K562 (cell line): ENCODE measurements at regions not wholly inside any gene's neighbourhood (a gene's known extent, or its start where the extent isn't known, plus 50 kb on each side); places are given as distances from the start of the nearest gene placed in this dataset.
"Not testable (repeated sequence)": the region's sequence is repeated elsewhere in the genome, so short reads cannot be mapped to it uniquely, and the experiment has no call there.

ENCODE experiments used
- ATAC-seq: fragments of 200-7000 bp; cut with Tn5 transposase; 3 replicates; pipeline ENCODE4 v1.9.1; 2020; ENCODE audit warnings: moderate library complexity
- BruUV-seq: library from RNA; stranded (reverse); fragments of 400-500 nt; replicated peaks from 2 replicates; lab custom pipeline; 2021; lab: Mats Ljungman, UMichigan
- CTCF ChIA-PET: fragments of 300-600 bp; formaldehyde crosslinking; extraction: SDS; loops from one replicate; lab custom pipeline; 2021; ENCODE audit warnings: low intra/inter-chr PET ratio; lab: Yijun Ruan, JAX
- POLR2A ChIA-PET: fragments of 300-600, 350-650 bp; sonication (Branson Sonifier 250); formaldehyde crosslinking; extraction: SDS; loops from one replicate; lab custom pipeline; 2021; ENCODE audit warnings: antibody characterized with exemption, inconsistent platforms; lab: Yijun Ruan, JAX
- DNase-seq, 4 experiments: peaks; one replicate each; pipeline versions ENCODE4 v3.0.0 to v3.0.0-alpha.2; 2011 to 2018; ENCODE audit warnings: low spot score in 3 of 4, mixed read lengths in 3 of 4; ENCODE audit errors: extremely low read depth in 1 of 4
- FAIRE-seq: peaks from 2 replicates; lab custom pipeline; 2011; peaks lifted over from hg19 to GRCh38; lab: Jason Lieb, UNC
- H2AFZ ChIP-seq: 2 replicates; pipeline ENCODE4 v1.6.0; 2011; ENCODE audit warnings: low read depth, low read length, control low read depth, inconsistent platforms
- H3K27ac ChIP-seq: fragments of 200-600 bp; 3 replicates; pipeline ENCODE4 v1.8.0; 2011; ENCODE audit warnings: low read depth, mild to moderate bottlenecking, control low read depth, inconsistent platforms, low read length, moderate library complexity, mixed read lengths; ENCODE audit errors: extremely low read depth
- H3K27me3 ChIP-seq, 2 experiments: fragments of 300-600 bp in 1 of 2; 2 replicates in 1 of 2; 3 replicates in 1 of 2; pipeline versions ENCODE4 v1.6.0 to v1.8.0; 2011; ENCODE audit warnings: inconsistent platforms in 2 of 2, low read length in 2 of 2, mild to moderate bottlenecking in 1 of 2, mixed read lengths in 1 of 2, moderate library complexity in 1 of 2; ENCODE audit not compliant: control insufficient read depth in 2 of 2, insufficient read depth in 2 of 2
- H3K36me3 ChIP-seq: fragments of 300-600 bp; 3 replicates; pipeline ENCODE4 v1.8.0; 2011; ENCODE audit warnings: mild to moderate bottlenecking, low read length, inconsistent platforms; ENCODE audit not compliant: control insufficient read depth, insufficient read depth
- H3K4me1 ChIP-seq, 2 experiments: fragments of 200-600 bp in 1 of 2; replicated peaks in 1 of 2; 2 replicates in 1 of 2; 3 replicates in 1 of 2; pipeline versions ENCODE4 v1.5.1 to v1.8.0; 2011; ENCODE audit warnings: inconsistent platforms in 2 of 2, low read length in 2 of 2, mild to moderate bottlenecking in 1 of 2, mixed read lengths in 1 of 2, moderate library complexity in 1 of 2; ENCODE audit not compliant: control insufficient read depth in 2 of 2, insufficient read depth in 2 of 2
- H3K4me2 ChIP-seq: 2 replicates; pipeline ENCODE4 v1.6.1; 2011; ENCODE audit warnings: low read length, control low read depth, inconsistent platforms, mixed read lengths; ENCODE audit not compliant: insufficient read depth
- H3K4me3 ChIP-seq: fragments of 200-600 bp; sonication (generic), shearing (Covaris generic); 2 replicates; pipeline ENCODE4 v1.5.1; 2016; ENCODE audit warnings: control low read depth, inconsistent platforms
- H3K79me2 ChIP-seq: fragments of 200-600 bp; 3 replicates; pipeline ENCODE4 v1.8.0; 2011; ENCODE audit warnings: low read length, inconsistent platforms; ENCODE audit not compliant: control insufficient read depth, insufficient read depth
- H3K9ac ChIP-seq, 2 experiments: 2 replicates each; pipeline versions ENCODE4 v1.6.0 to v1.6.1; 2011; ENCODE audit warnings: low read depth in 2 of 2, low read length in 2 of 2, control low read depth in 1 of 2, inconsistent platforms in 1 of 2, mild to moderate bottlenecking in 1 of 2, mixed read lengths in 1 of 2; ENCODE audit not compliant: insufficient read depth in 1 of 2
- H3K9me1 ChIP-seq: one replicate; pipeline ENCODE4 v1.6.0; 2011; ENCODE audit warnings: inconsistent platforms, mild to moderate bottlenecking, low read length, moderate library complexity; ENCODE audit not compliant: control insufficient read depth, insufficient read depth
- H3K9me3 ChIP-seq: replicated peaks from 2 replicates; pipeline ENCODE4 v1.5.1; 2011; ENCODE audit warnings: low read depth, low read length, inconsistent platforms; ENCODE audit not compliant: control insufficient read depth, insufficient read depth
- H4K20me1 ChIP-seq: replicated peaks from 2 replicates; pipeline ENCODE4 v1.6.1; 2011; ENCODE audit warnings: low read length, inconsistent platforms, mixed read lengths; ENCODE audit not compliant: control insufficient read depth, insufficient read depth
- CHD1 ChIP-seq: fragments of 200-600 bp; sonication (generic); IDR thresholded peaks from one replicate; pipeline ENCODE4 v1.6.1; 2012; ENCODE audit warnings: mild to moderate bottlenecking, moderate library complexity, low read length, inconsistent platforms
- HDGF ChIP-seq: fragments of 450-650 bp; IDR thresholded peaks from 2 replicates; pipeline ENCODE4 v1.6.1; 2016
- PRMT5 ChIP-seq: sonication (generic); formaldehyde crosslinking; IDR thresholded peaks from 2 replicates; pipeline ENCODE4 v1.5.0; 2020; ENCODE audit warnings: missing genetic modification reagents
- RBFOX2 ChIP-seq: fragments of 200-400 bp; formaldehyde crosslinking; IDR thresholded peaks from 2 replicates; pipeline ENCODE4 v1.6.1; 2017; ENCODE audit warnings: low read depth, mild to moderate bottlenecking, low read length, moderate library complexity
- WGBS: fragments of 100-300 bp; shearing (Covaris generic); methylation state at CpG from one replicate; pipeline ENCODE4 v1.1.6; 2016; ENCODE audit warnings: low coverage, mixed read lengths; ENCODE audit not compliant: insufficient coverage; ENCODE audit errors: missing lambda C conversion rate; 5-methylcytosine and 5-hydroxymethylcytosine counted together
- in situ Hi-C: fragments of 300-500 bp; cut with MboI; formaldehyde crosslinking; loops from 4 replicates; pipeline ENCODE4 v1.15.0; 2018; ENCODE audit warnings: inconsistent platforms, mixed read lengths
- intact Hi-C: fragments of 100-400 bp; cut with micrococcal nuclease; formaldehyde crosslinking; loops from 2 replicates; pipeline ENCODE4 v1.14.2; 2022
- TF ChIP-seq, protein P1 (sequence below): fragments of 450-650 bp; formaldehyde crosslinking; IDR thresholded peaks from 2 replicates; pipeline ENCODE4 v1.4.0; 2022; ENCODE audit warnings: missing genetic modification characterization

DNA sequence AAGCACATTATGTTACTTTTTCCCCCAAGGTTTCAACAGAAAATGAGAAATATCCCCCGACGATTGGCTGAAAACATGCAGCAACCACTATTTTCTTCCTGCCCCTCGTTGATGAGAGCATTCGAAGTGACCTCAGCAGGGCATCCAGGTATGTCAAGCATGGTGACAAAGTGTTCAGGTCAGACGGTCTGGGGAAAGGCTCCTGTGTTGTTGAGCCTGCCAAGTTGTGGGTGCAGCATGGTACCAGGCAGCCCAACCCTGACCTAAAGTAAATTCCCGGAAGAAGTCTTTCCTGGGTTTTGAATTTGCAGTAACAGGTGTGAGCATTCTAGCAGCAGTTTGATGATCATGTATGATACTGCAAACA lies 51.7 kb upstream of the SEC14L1 start (continued):
- TF ChIP-seq HDGF (no peak), CHD1 (peak; percentile 31), PRMT5 (CRISPR knock-in tag) (no peak)
- TF ChIP-seq, protein P1, sequence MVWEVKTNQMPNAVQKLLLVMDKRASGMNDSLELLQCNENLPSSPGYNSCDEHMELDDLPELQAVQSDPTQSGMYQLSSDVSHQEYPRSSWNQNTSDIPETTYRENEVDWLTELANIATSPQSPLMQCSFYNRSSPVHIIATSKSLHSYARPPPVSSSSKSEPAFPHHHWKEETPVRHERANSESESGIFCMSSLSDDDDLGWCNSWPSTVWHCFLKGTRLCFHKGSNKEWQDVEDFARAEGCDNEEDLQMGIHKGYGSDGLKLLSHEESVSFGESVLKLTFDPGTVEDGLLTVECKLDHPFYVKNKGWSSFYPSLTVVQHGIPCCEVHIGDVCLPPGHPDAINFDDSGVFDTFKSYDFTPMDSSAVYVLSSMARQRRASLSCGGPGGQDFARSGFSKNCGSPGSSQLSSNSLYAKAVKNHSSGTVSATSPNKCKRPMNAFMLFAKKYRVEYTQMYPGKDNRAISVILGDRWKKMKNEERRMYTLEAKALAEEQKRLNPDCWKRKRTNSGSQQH (CRISPR knock-in tag) = no peak

DNA sequence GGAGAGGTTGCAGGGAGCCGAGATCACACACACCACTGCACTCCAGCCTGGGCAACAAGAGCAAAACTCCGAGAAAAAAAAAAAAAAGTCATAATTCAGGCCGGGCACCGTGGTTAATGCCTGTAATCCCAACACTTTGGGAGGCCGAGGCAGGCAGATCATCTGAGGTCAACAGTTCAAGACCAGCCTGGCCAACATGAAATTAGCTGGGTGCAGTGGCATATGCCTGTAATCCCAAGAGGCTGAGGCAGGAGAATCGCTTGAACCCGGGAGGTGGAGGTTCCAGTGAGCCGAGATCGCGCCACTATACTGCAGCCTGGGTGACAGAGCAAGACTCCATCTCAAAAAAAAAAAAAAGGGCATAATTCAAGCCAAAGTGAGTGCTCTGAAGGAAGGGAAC lies 50.8 kb upstream of the SEC14L1 start:
- FAIRE-seq, CTCF ChIA-PET, H2AFZ ChIP-seq, H3K27me3 ChIP-seq, DNase-seq, H3K9me3 ChIP-seq, H3K9me1 ChIP-seq, ATAC-seq, H4K20me1 ChIP-seq: not testable (repeated sequence)
- peaks cover 14 to 18% of the 10 kb centered on the region in 2 experiments; a peak in 4 of 5 replicates for H3K4me1 ChIP-seq
- in situ Hi-C loops = loop anchor here (5.0 kb wide), 1 partner anchor 157 kb away; no protein-coding TSS in a partner anchor
- peaks cover 61% of the 10 kb centered on the region for H3K36me3 ChIP-seq
- H3K79me2 ChIP-seq = peaks cover 44% of the 10 kb centered on the region
- TF ChIP-seq RBFOX2 = peak; percentile 54; the same call in 1 of the 2 replicates
- TF ChIP-seq, all 486 proteins: peak for 1; not testable (repeated sequence) for 485
- Histone ChIP-seq H3K4me3 (peak overlapping the region; percentile 83), H3K27ac (peak overlapping the region; percentile 55), H3K4me2 (peak overlapping the region; percentile 100), H3K9ac (peak overlapping the region; percentile 82 to 100; a peak in 2 of 4 replicates)
- POLR2A ChIA-PET = interaction anchor here (0.9 to 1.2 kb wide), 3 partner anchors 8 to 92 kb away, joined by 3 to 4 read pairs (median 3); no protein-coding TSS in a partner anchor
- not testable (repeated sequence) for BruUV-seq
- WGBS = 82% methylated on average over 8 of the region's 10 CpGs
- intact Hi-C loops = loop anchor here (2.0 to 5.0 kb wide), 4 partner anchors 19 to 78 kb away; partner anchors contain the start of gene SEC14L1
